ENCODE measurements at regions not wholly inside any gene's neighbourhood (a gene's known extent, or its start where the extent isn't known, plus 50 kb on each side); places are given as distances from the start of the nearest gene placed in this dataset.

DNA sequence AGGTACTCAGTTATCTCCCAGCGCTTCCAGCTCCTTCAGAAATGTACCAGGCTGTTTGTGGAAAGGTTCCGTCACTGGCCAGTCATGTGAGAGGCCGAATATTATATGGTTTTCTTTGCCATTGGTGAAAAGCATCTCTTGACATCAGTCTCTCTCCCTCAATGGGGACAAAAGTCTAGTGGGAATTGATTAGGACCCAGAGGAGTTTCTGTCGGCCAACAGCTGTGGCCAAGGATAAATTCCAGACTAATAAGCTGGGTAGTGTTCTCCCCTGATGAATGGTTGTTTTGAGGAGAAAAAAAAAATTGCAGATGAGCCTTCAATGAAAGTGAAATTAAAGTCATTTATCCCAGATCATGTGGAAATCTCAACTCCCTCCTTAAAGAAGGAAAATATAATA is 404.7 kb upstream of the THRB start:
- ChIA-PET CTCF (no interaction called here), POLR2A (no interaction called here)
- H3K27me3 Mint-ChIP-seq: no peaks in the 10 kb centered on the region
- intact Hi-C loops (cut with micrococcal nuclease): no loop called here
- TF ChIP-seq, protein P1, sequence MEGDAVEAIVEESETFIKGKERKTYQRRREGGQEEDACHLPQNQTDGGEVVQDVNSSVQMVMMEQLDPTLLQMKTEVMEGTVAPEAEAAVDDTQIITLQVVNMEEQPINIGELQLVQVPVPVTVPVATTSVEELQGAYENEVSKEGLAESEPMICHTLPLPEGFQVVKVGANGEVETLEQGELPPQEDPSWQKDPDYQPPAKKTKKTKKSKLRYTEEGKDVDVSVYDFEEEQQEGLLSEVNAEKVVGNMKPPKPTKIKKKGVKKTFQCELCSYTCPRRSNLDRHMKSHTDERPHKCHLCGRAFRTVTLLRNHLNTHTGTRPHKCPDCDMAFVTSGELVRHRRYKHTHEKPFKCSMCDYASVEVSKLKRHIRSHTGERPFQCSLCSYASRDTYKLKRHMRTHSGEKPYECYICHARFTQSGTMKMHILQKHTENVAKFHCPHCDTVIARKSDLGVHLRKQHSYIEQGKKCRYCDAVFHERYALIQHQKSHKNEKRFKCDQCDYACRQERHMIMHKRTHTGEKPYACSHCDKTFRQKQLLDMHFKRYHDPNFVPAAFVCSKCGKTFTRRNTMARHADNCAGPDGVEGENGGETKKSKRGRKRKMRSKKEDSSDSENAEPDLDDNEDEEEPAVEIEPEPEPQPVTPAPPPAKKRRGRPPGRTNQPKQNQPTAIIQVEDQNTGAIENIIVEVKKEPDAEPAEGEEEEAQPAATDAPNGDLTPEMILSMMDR (IDR thresholded peaks at IDR 0.05): no peak
- H3K9me3 Mint-ChIP-seq: peaks cover 6% of the 10 kb centered on the region
- H3K4me3 Mint-ChIP-seq: no peak overlapping the region
- no peaks in the 10 kb centered on the region for H3K36me3 Mint-ChIP-seq (ENCODE audit: low read depth)
- H3K4me1 Mint-ChIP-seq (ENCODE audit: low read depth): no peaks in the 10 kb centered on the region
- ATAC-seq (no peak), DNase-seq (no peak)
- no peak overlapping the region for H3K27ac Mint-ChIP-seq

DNA sequence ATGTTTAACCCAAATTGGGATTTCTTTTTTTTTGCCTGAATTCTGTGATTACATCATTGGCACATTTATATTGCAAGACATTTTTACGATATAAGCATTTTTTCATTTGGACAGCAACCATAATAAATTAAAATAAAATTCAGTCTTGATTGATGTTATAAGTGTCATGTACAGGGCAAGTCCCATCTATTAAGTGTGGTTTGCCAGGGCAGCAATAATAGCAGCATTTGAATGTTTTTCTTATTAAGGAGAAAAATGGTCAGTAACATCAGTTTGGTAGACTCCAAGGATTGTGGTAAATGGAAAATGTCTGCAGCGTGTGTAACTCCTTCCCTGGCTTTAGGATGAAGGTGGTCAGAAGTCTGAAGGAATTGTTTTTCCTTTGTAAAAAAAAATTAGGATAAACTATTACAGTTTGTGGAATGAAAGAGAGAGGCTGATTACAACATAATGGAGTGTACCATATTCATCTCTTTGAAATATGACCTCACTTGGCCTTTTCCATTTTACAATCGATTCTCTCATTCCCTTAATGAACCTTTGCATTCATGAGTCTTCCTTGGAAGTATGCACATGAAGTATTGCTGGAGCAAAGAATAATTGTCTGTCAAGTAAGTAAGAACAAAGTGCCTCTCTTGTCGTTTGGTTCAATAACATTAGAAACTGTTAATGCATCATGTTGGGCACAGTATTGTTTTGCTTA is 405.4 kb upstream of the THRB start:
- Mint-ChIP-seq H3K27ac (no peak overlapping the region), H3K27me3 (no peaks in the 10 kb centered on the region), H3K9me3 (peaks cover 6% of the 10 kb centered on the region), H3K36me3 (ENCODE audit: low read depth) (no peaks in the 10 kb centered on the region), H3K4me3 (no peak overlapping the region), H3K4me1 (ENCODE audit: low read depth) (no peaks in the 10 kb centered on the region)
- DNase-seq (no peak), ATAC-seq (no peak)
- CTCF ChIA-PET: no interaction called here
- intact Hi-C loops (cut with micrococcal nuclease): no loop called here
- TF ChIP-seq, protein P1 (IDR thresholded peaks at IDR 0.05): no peak
- POLR2A ChIA-PET: no interaction called here

DNA sequence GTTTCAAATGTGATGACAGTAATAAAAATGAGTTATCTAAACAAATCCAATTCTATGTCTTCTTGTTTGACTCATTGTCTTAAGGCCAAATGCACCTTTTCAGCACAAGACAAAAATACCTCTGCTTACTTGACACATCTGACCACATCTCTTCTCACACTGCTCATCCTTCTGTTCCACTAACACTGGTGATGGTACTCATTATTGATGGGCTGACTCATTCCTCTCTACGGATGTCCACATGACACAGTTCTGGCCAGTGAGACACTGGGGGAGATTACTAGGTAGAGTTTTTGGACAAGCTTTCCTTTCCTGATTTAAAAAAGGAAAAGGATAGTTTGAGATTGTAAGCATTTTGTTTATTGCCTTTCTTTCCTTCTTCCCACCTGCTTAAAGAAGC is 410.6 kb upstream of the THRB start:
- CTCF ChIA-PET: no interaction called here
- H3K9me3 Mint-ChIP-seq: peaks cover 6% of the 10 kb centered on the region
- no peak overlapping the region for H3K27ac Mint-ChIP-seq
- no peaks in the 10 kb centered on the region for H3K4me1 Mint-ChIP-seq (ENCODE audit: low read depth)
- ATAC-seq (no peak), DNase-seq (no peak)
- intact Hi-C loops (cut with micrococcal nuclease): no loop called here
- POLR2A ChIA-PET: interaction anchor here (0.6 kb wide), 1 partner anchor 28 kb away, joined by 3 read pairs; no protein-coding TSS in a partner anchor
- H3K27me3 Mint-ChIP-seq: no peaks in the 10 kb centered on the region
- H3K36me3 Mint-ChIP-seq (ENCODE audit: low read depth): no peaks in the 10 kb centered on the region
- TF ChIP-seq, protein P1 (IDR thresholded peaks at IDR 0.05): no peak
- no peak overlapping the region for H3K4me3 Mint-ChIP-seq

DNA sequence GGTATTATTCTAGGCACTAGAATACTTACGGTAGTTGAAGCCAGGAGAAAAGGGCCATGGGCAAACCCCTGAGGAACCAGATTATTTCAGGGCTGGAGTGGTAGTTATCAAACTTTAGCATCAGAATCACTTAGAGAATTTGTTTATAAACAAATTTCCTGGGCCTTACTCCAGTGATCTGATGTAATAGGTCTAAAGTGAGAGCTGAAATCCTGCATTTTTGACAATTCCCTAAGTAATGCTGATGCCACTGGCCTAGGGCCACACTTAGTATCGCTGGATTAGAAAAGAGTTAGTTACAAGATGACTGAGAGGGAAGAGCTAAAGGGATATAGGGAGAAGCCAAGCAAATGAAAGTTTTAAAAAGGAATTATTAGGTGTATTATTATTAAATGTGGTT is 412.5 kb upstream of the THRB start:
- H3K4me1 Mint-ChIP-seq (ENCODE audit: low read depth): no peaks in the 10 kb centered on the region
- H3K9me3 Mint-ChIP-seq: peaks cover 6% of the 10 kb centered on the region
- no peaks in the 10 kb centered on the region for H3K27me3 Mint-ChIP-seq
- H3K36me3 Mint-ChIP-seq (ENCODE audit: low read depth): no peaks in the 10 kb centered on the region
- H3K4me3 Mint-ChIP-seq: no peak overlapping the region
- ATAC-seq: no peak
- intact Hi-C loops (cut with micrococcal nuclease): no loop called here
- no peak overlapping the region for H3K27ac Mint-ChIP-seq
- ChIA-PET POLR2A (no interaction called here), CTCF (no interaction called here)
- DNase-seq: no peak
- TF ChIP-seq, protein P1 (IDR thresholded peaks at IDR 0.05): no peak

DNA sequence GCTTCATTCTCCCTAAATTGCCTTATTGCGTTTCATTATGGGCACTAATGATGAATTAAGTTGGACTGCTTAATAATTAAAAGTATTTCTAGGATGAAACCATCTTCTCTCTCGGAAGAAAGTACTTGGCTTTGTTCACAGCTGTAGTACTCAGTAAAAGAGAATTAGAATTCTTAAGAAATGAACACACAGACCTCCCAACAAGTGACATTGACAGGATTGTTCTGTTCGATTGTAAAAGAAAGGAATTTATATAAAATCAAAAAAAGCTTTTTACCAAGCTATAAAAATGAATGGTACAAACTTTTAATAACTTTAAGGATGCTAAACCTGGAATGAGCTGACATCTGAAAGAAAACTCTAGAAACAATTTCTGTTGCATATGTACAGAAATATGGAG is 416.4 kb upstream of the THRB start:
- TF ChIP-seq, protein P1 (IDR thresholded peaks at IDR 0.05): no peak
- POLR2A ChIA-PET: no interaction called here
- Mint-ChIP-seq H3K27me3 (no peaks in the 10 kb centered on the region), H3K4me3 (no peak overlapping the region), H3K27ac (no peak overlapping the region), H3K36me3 (ENCODE audit: low read depth) (no peaks in the 10 kb centered on the region), H3K9me3 (peaks cover 3% of the 10 kb centered on the region), H3K4me1 (ENCODE audit: low read depth) (no peaks in the 10 kb centered on the region)
- intact Hi-C loops (cut with micrococcal nuclease): no loop called here
- ATAC-seq: no peak
- no peak for DNase-seq
- CTCF ChIA-PET: no interaction called here

Data from activated CD8-positive, alpha-beta T cell treated with anti-CD3 and anti-CD28 coated beads for 36 hours (primary cell).